Activated T-cell treated with anti-CD3 and anti-CD28 coated beads, Interleukin-2, amount 50 U/mL, for 24 hours (primary cell): ENCODE measurements at regions not wholly inside any gene's neighbourhood (a gene's known extent, or its start where the extent isn't known, plus 50 kb on each side); places are given as distances from the start of the nearest gene placed in this dataset.

ENCODE experiments used
- DNase-seq: peaks from one replicate; pipeline ENCODE4 v3.0.0-alpha.2; 2020
- H3K27ac Mint-ChIP-seq: 2 replicates; pipeline ENCODE4 v1.8.0; 2020; ENCODE audit warnings: mild to moderate bottlenecking, mixed read lengths
- H3K27me3 Mint-ChIP-seq: 2 replicates; pipeline ENCODE4 v1.8.0; 2020; ENCODE audit warnings: mixed read lengths
- H3K36me3 Mint-ChIP-seq: 2 replicates; pipeline ENCODE4 v1.8.0; 2020; ENCODE audit warnings: low read depth, mixed read lengths
- H3K4me1 Mint-ChIP-seq: 2 replicates; pipeline ENCODE4 v1.8.0; 2020; ENCODE audit warnings: low read depth, mixed read lengths
- H3K4me3 Mint-ChIP-seq: 2 replicates; pipeline ENCODE4 v1.8.0; 2020; ENCODE audit warnings: mild to moderate bottlenecking, moderate library complexity, mixed read lengths
- H3K9me3 Mint-ChIP-seq: 2 replicates; pipeline ENCODE4 v1.8.0; 2020; ENCODE audit warnings: mixed read lengths

DNA sequence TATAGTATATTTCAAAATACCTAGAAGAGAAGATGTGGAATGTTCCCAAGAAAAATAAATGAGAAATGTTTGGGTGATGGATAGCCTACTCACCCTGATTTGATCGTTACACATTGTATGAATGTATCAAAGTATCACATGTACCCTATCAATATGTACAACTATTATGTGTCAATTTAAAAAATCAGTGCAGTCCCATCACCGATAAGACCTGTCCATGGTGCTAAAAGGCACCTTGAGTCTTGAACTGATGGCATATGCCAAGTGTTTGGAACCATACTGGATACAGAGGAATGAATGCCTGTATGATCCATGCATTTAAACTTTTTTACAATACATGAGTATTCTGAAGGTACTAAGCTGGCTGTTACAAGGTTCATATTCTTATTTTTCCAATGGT, 50.2 kb upstream of the ZNF835 start:
- peaks cover 50% of the 10 kb centered on the region for H3K9me3 Mint-ChIP-seq
- DNase-seq: no peak
- no peaks in the 10 kb centered on the region for H3K4me1 Mint-ChIP-seq
- no peak overlapping the region for H3K4me3 Mint-ChIP-seq
- no peak overlapping the region for H3K27ac Mint-ChIP-seq
- H3K27me3 Mint-ChIP-seq: no peaks in the 10 kb centered on the region
- peaks cover 12% of the 10 kb centered on the region for H3K36me3 Mint-ChIP-seq
